ENCODE measurements at regions not wholly inside any gene's neighbourhood (a gene's known extent, or its start where the extent isn't known, plus 50 kb on each side); places are given as distances from the start of the nearest gene placed in this dataset.

DNA sequence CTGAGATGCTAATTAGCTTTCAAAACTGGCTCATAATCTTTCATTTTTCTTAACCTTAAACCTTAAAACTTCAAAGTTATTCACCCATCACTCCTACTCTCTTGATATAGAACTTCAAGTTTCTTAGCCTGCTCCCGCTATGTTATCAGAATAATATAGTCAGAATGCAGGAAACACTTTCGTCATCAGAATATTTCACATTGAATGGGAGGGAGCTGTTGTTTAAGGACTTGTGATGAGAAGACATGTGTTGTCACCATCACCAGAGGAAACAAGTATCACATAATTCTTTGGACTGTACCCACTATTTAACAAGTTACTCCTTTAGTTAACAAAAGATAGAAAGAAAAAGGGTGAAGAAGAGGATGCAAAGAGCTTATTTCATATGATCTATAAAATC is 65.0 kb upstream of the FNDC3A start:
- H3K4me3 Mint-ChIP-seq: no peak overlapping the region
- H3K27ac Mint-ChIP-seq: no peak overlapping the region
- H3K4me1 Mint-ChIP-seq: no peaks in the 10 kb centered on the region
- no peaks in the 10 kb centered on the region for H3K9me3 Mint-ChIP-seq
- H3K27me3 Mint-ChIP-seq (ENCODE audit: low read depth): no peaks in the 10 kb centered on the region
- no peaks in the 10 kb centered on the region for H3K36me3 Mint-ChIP-seq (ENCODE audit: low read depth)
- TF ChIP-seq, protein P1, sequence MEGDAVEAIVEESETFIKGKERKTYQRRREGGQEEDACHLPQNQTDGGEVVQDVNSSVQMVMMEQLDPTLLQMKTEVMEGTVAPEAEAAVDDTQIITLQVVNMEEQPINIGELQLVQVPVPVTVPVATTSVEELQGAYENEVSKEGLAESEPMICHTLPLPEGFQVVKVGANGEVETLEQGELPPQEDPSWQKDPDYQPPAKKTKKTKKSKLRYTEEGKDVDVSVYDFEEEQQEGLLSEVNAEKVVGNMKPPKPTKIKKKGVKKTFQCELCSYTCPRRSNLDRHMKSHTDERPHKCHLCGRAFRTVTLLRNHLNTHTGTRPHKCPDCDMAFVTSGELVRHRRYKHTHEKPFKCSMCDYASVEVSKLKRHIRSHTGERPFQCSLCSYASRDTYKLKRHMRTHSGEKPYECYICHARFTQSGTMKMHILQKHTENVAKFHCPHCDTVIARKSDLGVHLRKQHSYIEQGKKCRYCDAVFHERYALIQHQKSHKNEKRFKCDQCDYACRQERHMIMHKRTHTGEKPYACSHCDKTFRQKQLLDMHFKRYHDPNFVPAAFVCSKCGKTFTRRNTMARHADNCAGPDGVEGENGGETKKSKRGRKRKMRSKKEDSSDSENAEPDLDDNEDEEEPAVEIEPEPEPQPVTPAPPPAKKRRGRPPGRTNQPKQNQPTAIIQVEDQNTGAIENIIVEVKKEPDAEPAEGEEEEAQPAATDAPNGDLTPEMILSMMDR (IDR thresholded peaks at IDR 0.05; ENCODE audit: unreplicated experiment in 3 of 3): no peak

DNA sequence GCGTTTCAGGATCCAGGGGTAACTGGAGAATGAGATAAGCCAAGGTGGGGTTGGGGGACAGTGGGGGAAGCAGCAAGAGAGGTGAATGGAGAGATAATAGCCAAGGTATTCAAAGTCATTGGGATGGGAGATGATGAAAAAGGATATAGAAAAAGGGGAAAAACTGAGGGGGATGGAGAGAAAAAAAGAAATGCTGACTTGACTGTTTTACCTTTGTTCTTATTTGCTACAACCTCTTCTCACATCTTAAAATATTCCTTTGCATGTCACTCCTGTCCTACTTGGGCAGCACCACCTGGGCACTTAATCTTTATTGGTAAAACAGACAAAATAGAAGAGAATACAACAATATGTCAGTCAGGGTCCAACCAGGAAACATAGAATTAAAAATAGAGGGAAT is 56.0 kb upstream of the FNDC3A start:
- TF ChIP-seq, protein P1 (IDR thresholded peaks at IDR 0.05; ENCODE audit: unreplicated experiment in 3 of 3): no peak
- no peaks in the 10 kb centered on the region for H3K27me3 Mint-ChIP-seq (ENCODE audit: low read depth)
- no peak overlapping the region for H3K27ac Mint-ChIP-seq
- no peak overlapping the region for H3K4me3 Mint-ChIP-seq
- no peaks in the 10 kb centered on the region for H3K4me1 Mint-ChIP-seq
- no peaks in the 10 kb centered on the region for H3K9me3 Mint-ChIP-seq
- H3K36me3 Mint-ChIP-seq (ENCODE audit: low read depth): no peaks in the 10 kb centered on the region

DNA sequence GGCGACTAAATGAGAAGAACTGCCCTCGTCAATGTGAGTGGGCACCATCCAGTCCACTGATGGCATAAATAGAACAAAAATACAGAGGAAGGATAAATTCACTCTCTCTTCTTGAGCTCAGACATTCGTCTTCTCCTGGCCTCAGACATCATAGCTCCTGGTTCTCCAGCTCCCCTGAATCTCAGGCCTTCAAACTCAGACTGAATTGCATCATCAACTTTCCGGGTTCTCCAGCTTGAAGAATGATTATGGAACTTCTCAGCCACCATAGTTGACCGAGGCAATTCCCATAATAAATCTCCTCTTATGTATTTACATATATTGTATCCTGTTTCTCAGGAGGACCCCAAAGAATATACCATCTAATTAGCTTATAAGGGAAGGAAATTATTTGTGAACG is 55.0 kb upstream of the FNDC3A start:
- H3K4me1 Mint-ChIP-seq: no peaks in the 10 kb centered on the region
- H3K27me3 Mint-ChIP-seq (ENCODE audit: low read depth): no peaks in the 10 kb centered on the region
- H3K4me3 Mint-ChIP-seq: no peak overlapping the region
- no peaks in the 10 kb centered on the region for H3K9me3 Mint-ChIP-seq
- H3K27ac Mint-ChIP-seq: no peak overlapping the region
- TF ChIP-seq, protein P1 (IDR thresholded peaks at IDR 0.05; ENCODE audit: unreplicated experiment in 3 of 3): no peak
- H3K36me3 Mint-ChIP-seq (ENCODE audit: low read depth): no peaks in the 10 kb centered on the region

DNA sequence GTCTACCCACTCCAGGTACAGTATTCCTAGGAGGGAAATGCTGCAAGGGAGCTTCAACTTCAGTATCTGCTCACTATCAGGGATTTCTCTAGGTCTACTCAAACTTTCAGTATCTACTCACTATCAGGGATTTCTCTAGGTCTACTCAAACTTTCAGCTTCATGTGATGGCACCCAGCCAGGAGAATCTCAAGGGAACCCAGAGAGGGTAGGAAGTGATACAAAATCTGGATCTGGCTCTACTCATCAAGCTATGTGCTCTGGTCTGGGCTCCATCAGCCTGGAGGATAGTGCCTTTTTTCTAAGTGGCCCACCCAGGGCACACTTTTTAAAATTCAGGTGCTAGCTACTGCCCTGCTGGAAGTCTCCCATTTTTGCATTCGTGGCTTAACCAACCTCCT is 52.3 kb upstream of the FNDC3A start:
- H3K9me3 Mint-ChIP-seq: no peaks in the 10 kb centered on the region
- H3K4me3 Mint-ChIP-seq: no peak overlapping the region
- H3K36me3 Mint-ChIP-seq (ENCODE audit: low read depth): no peaks in the 10 kb centered on the region
- TF ChIP-seq, protein P1 (IDR thresholded peaks at IDR 0.05; ENCODE audit: unreplicated experiment in 3 of 3): no peak
- no peaks in the 10 kb centered on the region for H3K27me3 Mint-ChIP-seq (ENCODE audit: low read depth)
- H3K4me1 Mint-ChIP-seq: no peaks in the 10 kb centered on the region
- H3K27ac Mint-ChIP-seq: no peak overlapping the region

DNA sequence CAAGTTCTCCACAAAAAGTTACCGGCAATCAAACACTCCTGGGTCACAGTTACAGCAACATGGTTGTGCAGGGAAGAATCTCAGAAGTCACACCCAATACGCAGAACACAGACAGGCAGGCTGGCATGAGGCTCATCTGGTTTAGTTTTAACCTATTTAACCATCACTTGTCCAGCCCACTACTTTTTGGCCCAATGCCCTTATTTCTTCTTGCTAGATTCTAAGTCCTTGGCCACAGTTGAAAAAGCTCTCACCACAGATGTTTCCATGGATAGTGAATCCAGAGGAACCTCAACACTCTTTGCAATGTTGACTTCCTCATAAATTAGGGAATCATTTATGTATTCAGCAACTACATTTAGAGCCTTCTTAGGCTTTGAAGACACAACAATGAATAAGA is 50.7 kb upstream of the FNDC3A start:
- H3K4me3 Mint-ChIP-seq: no peak overlapping the region
- peaks cover 3% of the 10 kb centered on the region for H3K9me3 Mint-ChIP-seq
- H3K27me3 Mint-ChIP-seq (ENCODE audit: low read depth): no peaks in the 10 kb centered on the region
- H3K36me3 Mint-ChIP-seq (ENCODE audit: low read depth): no peaks in the 10 kb centered on the region
- H3K4me1 Mint-ChIP-seq: no peaks in the 10 kb centered on the region
- TF ChIP-seq, protein P1 (IDR thresholded peaks at IDR 0.05; ENCODE audit: unreplicated experiment in 3 of 3): no peak
- H3K27ac Mint-ChIP-seq: no peak overlapping the region
